ENCODE measurements at regions not wholly inside any gene's neighbourhood (a gene's known extent, or its start where the extent isn't known, plus 50 kb on each side); places are given as distances from the start of the nearest gene placed in this dataset.

DNA sequence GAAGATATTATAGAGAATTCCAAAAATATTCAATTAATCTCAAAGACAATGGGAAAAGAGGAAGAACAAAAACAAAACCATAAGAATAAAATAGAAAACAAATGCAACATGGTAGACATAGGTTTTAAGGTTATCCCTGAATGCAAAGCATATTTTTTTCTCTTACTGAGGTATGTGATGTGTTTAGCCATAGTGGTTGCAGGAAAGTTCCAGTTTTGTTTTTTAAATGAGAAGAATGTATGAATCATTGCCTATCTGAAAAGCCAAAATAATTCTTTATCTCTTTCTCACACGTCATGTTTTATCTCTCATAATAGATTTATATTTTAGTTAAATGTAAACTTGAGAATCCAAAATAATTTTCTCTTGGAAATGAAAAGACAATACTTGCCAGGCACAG is 2591.7 kb upstream of the PCDH20 start:
- H4K20me1 ChIP-seq (ENCODE audit: insufficient read depth, low read length) = no peaks in the 10 kb centered on the region
- BruUV-seq (replicated peaks) = no TSS peak

More for the DNA sequence above, 2591.7 kb upstream of the PCDH20 start:
- in situ Hi-C loops (cut with HindIII; ENCODE audit: extremely low pct_ligation_motif_present, low pct_unique_long_range_greater_than_20kb) = no loop called here
- Histone ChIP-seq H3K27ac (ENCODE audit: extremely low read length, insufficient read depth, low read length) (no peak overlapping the region), H3K9ac (ENCODE audit: insufficient read depth, low read depth, low read length) (no peak overlapping the region), H3K9me3 (ENCODE audit: low read length) (no peaks in the 10 kb centered on the region), H3K79me2 (ENCODE audit: insufficient read depth, low read length) (no peaks in the 10 kb centered on the region), H3K4me3 (replicated peaks in 1 of 3; ENCODE audit: insufficient read depth in 1 of 3, low read depth in 2 of 3, low read length in 3 of 3) (no peak overlapping the region), H3K36me3 (replicated peaks in 1 of 2; ENCODE audit: control insufficient read depth in 1 of 2, insufficient read depth in 2 of 2, low read length in 2 of 2) (no peaks in the 10 kb centered on the region), H3K4me1 (ENCODE audit: insufficient read depth, low read length) (no peaks in the 10 kb centered on the region), H3K27me3 (ENCODE audit: control insufficient read depth in 1 of 2, insufficient read depth in 2 of 2, low read length in 2 of 2) (no peaks in the 10 kb centered on the region), H2AFZ (ENCODE audit: low read length) (no peak overlapping the region), H3K4me2 (ENCODE audit: low read depth, low read length) (no peak overlapping the region)
- ChIA-PET POLR2A (no interaction called here), CTCF (ENCODE audit: low intra/inter-chr PET ratio, low total read pairs) (no interaction called here)
- intact Hi-C loops (cut with micrococcal nuclease; ENCODE audit: unreplicated experiment) = no loop called here
- 94% methylated on average over 1 of the region's 1 CpG for WGBS (ENCODE audit: low lambda C conversion rate)
- DNase-seq (ENCODE audit: low spot score) = no peak
- no peak for TF ChIP-seq HOXA7 (CRISPR knock-in tag; IDR thresholded peaks at IDR 0.05)
- TF ChIP-seq ZMAT3 (CRISPR knock-in tag; conservative IDR thresholded peaks at IDR 0.05) = no peak
- TF ChIP-seq, protein P1, sequence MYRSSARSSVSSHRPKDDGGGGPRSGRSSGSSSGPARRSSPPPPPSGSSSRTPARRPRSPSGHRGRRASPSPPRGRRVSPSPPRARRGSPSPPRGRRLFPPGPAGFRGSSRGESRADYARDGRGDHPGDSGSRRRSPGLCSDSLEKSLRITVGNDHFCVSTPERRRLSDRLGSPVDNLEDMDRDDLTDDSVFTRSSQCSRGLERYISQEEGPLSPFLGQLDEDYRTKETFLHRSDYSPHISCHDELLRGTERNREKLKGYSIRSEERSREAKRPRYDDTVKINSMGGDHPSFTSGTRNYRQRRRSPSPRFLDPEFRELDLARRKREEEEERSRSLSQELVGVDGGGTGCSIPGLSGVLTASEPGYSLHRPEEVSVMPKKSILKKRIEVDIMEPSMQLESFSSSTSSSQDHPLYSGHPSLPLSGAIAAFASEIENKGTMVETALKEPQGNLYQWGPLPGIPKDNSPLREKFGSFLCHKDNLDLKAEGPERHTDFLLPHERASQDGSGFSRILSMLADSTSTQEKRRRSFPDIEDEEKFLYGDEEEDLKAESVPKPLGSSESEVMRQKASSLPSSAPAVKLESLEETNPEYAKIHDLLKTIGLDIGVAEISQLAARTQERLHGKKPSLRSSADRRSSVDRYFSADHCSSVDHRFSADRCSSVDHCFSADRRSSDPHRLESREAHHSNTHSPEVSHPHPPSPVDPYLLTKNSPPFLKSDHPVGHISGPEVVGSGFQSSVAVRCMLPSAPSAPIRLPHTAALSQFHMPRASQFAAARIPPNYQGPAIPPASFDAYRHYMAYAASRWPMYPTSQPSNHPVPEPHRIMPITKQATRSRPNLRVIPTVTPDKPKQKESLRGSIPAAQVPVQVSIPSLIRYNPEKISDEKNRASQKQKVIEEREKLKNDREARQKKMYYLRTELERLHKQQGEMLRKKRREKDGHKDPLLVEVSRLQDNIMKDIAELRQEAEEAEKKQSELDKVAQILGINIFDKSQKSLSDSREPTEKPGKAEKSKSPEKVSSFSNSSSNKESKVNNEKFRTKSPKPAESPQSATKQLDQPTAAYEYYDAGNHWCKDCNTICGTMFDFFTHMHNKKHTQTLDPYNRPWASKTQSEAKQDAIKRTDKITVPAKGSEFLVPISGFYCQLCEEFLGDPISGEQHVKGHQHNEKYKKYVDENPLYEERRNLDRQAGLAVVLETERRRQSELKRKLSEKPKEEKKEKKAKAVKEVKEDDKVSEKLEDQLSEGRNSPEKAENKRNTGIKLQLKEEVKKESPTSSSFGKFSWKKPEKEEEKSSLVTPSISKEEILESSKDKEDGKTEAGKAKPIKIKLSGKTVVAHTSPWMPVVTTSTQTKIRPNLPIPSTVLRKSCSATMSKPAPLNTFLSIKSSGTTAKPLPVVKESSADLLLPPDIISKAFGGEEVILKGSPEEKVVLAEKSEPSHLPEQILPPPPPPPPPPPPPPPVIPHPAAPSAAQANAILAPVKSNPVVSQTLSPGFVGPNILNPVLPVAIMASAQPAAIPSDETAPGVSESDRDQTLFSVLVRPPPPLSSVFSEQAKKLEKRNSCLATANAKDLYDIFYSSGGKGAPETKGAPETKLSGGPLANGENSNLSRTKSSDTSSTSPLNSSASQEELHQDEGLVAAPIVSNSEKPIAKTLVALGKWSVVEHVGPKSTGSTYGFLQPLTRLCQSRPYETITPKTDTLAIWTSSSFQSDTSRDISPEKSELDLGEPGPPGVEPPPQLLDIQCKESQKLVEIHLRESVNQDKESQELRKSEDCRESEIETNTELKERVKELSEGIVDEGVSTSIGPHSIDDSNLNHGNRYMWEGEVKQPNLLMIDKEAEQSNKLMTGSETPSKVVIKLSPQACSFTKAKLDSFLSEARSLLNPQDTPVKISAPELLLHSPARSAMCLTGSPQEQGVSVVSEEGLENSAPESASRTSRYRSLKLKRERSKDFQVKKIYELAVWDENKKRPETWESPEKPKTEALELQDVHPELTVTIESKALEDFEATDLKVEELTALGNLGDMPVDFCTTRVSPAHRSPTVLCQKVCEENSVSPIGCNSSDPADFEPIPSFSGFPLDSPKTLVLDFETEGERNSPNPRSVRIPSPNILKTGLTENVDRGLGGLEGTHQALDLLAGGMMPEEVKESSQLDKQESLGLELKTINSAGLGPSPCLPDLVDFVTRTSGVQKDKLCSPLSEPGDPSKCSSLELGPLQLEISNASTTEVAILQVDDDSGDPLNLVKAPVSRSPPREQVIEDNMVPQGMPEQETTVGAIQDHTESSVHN (CRISPR knock-in tag; IDR thresholded peaks at IDR 0.05) = no peak
- TF ChIP-seq ETV5 (CRISPR knock-in tag; IDR thresholded peaks at IDR 0.05; ENCODE audit: borderline replicate concordance) = no peak
- no peak for TF ChIP-seq MTA1 (CRISPR knock-in tag; IDR thresholded peaks at IDR 0.05; ENCODE audit: borderline replicate concordance)
- TF ChIP-seq ZNF709 (CRISPR knock-in tag; IDR thresholded peaks at IDR 0.05) = no peak
- TF ChIP-seq TP53 (CRISPR knock-in tag; conservative IDR thresholded peaks at IDR 0.05) = no peak
- no peak for TF ChIP-seq WIZ (CRISPR knock-in tag; IDR thresholded peaks at IDR 0.05)
- no peak for FAIRE-seq
- no peak for ATAC-seq
